ENCODE measurements at regions not wholly inside any gene's neighbourhood (a gene's known extent, or its start where the extent isn't known, plus 50 kb on each side); places are given as distances from the start of the nearest gene placed in this dataset.

DNA sequence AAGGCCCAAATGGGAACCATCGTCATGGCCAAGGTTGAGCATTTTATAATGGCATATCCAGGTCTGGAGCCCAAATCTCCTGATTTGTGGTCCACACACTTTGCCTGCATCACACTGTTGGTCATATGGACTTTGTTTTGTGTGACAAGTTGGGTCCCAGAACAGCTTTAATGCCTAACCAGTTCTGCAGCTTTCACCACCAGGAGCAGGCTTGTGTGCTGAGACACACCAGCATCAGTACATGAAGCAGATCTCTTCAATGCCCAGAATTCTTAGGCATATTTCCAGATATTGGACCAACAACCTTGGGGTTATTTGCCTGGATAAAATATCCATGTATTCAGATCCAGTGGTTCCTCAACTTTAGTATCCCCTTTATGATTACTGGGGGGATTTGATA lies 371.3 kb downstream of the FBXW7 start:
- H3K4me2 ChIP-seq = no peak overlapping the region

DNA sequence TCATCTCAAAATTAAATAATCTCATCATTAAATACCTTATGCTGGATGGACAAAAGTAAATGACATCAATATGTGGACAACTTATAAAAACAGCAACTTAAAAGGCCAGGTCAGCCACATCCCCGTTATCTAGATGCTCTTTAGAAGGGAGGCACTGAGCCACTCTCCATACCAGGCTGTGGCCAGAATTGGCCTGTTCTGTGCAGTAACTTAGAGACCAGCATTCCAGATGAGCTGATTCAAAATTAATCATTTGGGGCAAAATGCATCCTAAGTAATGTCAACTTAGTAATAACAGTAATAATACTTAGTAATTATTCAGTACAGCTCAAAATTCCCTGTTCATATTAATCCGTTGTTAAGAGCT lies 373.6 kb downstream of the FBXW7 start:
- DNase-seq (ENCODE audit: low spot score) = no peak
- Histone ChIP-seq H3K36me3 (no peaks in the 10 kb centered on the region), H2AFZ (replicated peaks) (no peak overlapping the region), H3K27ac (no peak overlapping the region), H3K4me1 (no peaks in the 10 kb centered on the region), H4K20me1 (ENCODE audit: low read depth) (no peaks in the 10 kb centered on the region), H3F3A (ENCODE audit: low read depth) (no peaks in the 10 kb centered on the region), H3K79me2 (ENCODE audit: low read depth) (no peaks in the 10 kb centered on the region), H3K9me3 (ENCODE audit: low read depth) (no peaks in the 10 kb centered on the region), H3K27me3 (no peaks in the 10 kb centered on the region), H3K4me2 (no peak overlapping the region), H3K4me3 (no peak overlapping the region), H3K9ac (no peak overlapping the region)
- no peak for TF ChIP-seq EZH2phosphoT487 (IDR thresholded peaks at IDR 0.05)
- TF ChIP-seq, protein P1, sequence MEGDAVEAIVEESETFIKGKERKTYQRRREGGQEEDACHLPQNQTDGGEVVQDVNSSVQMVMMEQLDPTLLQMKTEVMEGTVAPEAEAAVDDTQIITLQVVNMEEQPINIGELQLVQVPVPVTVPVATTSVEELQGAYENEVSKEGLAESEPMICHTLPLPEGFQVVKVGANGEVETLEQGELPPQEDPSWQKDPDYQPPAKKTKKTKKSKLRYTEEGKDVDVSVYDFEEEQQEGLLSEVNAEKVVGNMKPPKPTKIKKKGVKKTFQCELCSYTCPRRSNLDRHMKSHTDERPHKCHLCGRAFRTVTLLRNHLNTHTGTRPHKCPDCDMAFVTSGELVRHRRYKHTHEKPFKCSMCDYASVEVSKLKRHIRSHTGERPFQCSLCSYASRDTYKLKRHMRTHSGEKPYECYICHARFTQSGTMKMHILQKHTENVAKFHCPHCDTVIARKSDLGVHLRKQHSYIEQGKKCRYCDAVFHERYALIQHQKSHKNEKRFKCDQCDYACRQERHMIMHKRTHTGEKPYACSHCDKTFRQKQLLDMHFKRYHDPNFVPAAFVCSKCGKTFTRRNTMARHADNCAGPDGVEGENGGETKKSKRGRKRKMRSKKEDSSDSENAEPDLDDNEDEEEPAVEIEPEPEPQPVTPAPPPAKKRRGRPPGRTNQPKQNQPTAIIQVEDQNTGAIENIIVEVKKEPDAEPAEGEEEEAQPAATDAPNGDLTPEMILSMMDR (IDR thresholded peaks at IDR 0.05) = no peak
- no peak for TF ChIP-seq EZH2 (IDR thresholded peaks at IDR 0.05)
- Mint-ChIP-seq H3K27me3 (ENCODE audit: insufficient read depth, low read depth) (no peaks in the 10 kb centered on the region), H3K27ac (no peak overlapping the region), H3K4me3 (no peak overlapping the region), H3K36me3 (no peaks in the 10 kb centered on the region), H3K4me1 (no peaks in the 10 kb centered on the region), H3K9me3 (no peaks in the 10 kb centered on the region)

More for the DNA sequence above, 371.3 kb downstream of the FBXW7 start:
- Histone ChIP-seq H3F3A (ENCODE audit: low read depth) (no peaks in the 10 kb centered on the region), H3K9me3 (ENCODE audit: low read depth) (no peaks in the 10 kb centered on the region), H3K36me3 (no peaks in the 10 kb centered on the region), H3K9ac (no peak overlapping the region), H3K27ac (no peak overlapping the region), H3K4me1 (no peaks in the 10 kb centered on the region), H3K4me3 (no peak overlapping the region), H4K20me1 (ENCODE audit: low read depth) (no peaks in the 10 kb centered on the region), H3K79me2 (ENCODE audit: low read depth) (no peaks in the 10 kb centered on the region), H3K27me3 (no peaks in the 10 kb centered on the region), H2AFZ (replicated peaks) (no peak overlapping the region)
- no peaks in the 10 kb centered on the region for H3K9me3 Mint-ChIP-seq
- TF ChIP-seq EZH2 (IDR thresholded peaks at IDR 0.05) (no peak), EZH2phosphoT487 (IDR thresholded peaks at IDR 0.05) (no peak)
- TF ChIP-seq, protein P1 (IDR thresholded peaks at IDR 0.05) = no peak
- H3K27ac Mint-ChIP-seq = no peak overlapping the region
- DNase-seq (ENCODE audit: low spot score) = no peak
- H3K27me3 Mint-ChIP-seq (ENCODE audit: insufficient read depth, low read depth) = peaks cover 3% of the 10 kb centered on the region
- no peak overlapping the region for H3K4me3 Mint-ChIP-seq
- no peaks in the 10 kb centered on the region for H3K36me3 Mint-ChIP-seq
- H3K4me1 Mint-ChIP-seq = no peaks in the 10 kb centered on the region

DNA sequence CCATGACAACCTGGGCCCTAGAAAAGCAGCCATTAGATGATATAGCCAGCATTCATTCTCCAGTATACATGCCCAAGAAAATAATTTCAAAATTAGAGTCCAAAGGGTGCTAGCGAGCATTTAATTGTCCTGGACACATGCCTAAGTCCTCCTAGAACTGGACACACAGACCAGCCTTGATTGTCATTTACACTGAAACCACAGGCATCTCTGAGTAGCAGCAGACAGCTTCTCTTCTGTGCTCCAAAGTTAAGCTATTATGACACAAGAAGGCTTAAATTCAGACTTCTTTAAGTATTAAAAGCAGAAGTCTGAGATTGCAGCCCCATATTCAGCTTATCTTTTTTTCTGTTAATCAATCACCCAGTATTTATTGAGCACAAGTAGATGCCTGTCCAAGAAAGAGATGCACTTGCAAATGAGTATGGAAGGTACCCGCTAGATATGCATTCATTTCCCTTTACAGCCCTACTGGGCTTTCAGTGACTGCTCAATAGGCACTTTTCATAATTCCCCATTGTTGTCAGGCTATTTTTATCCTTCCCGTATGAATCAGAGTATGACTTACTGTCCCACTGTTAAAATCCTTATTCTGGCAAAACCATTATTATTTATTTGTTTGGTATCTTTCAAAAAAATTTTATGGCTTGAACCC lies 374.1 kb downstream of the FBXW7 start:
- Mint-ChIP-seq H3K36me3 (no peaks in the 10 kb centered on the region), H3K27me3 (ENCODE audit: insufficient read depth, low read depth) (no peaks in the 10 kb centered on the region), H3K27ac (no peak overlapping the region), H3K9me3 (no peaks in the 10 kb centered on the region), H3K4me3 (no peak overlapping the region), H3K4me1 (no peaks in the 10 kb centered on the region)
- no peaks in the 10 kb centered on the region for H3K4me1 ChIP-seq
- TF ChIP-seq EZH2 (IDR thresholded peaks at IDR 0.05) (no peak), EZH2phosphoT487 (IDR thresholded peaks at IDR 0.05) (no peak)
- TF ChIP-seq, protein P1 (IDR thresholded peaks at IDR 0.05) = no peak
- H3K36me3 ChIP-seq = no peaks in the 10 kb centered on the region
- no peak overlapping the region for H3K4me2 ChIP-seq
- no peak overlapping the region for H2AFZ ChIP-seq (replicated peaks)
- no peak overlapping the region for H3K27ac ChIP-seq
- DNase-seq (ENCODE audit: low spot score) = no peak
- H3F3A ChIP-seq (ENCODE audit: low read depth) = no peaks in the 10 kb centered on the region
- H3K4me3 ChIP-seq = no peak overlapping the region
- H3K79me2 ChIP-seq (ENCODE audit: low read depth) = no peaks in the 10 kb centered on the region
- H3K27me3 ChIP-seq = no peaks in the 10 kb centered on the region
- no peaks in the 10 kb centered on the region for H3K9me3 ChIP-seq (ENCODE audit: low read depth)
- no peaks in the 10 kb centered on the region for H4K20me1 ChIP-seq (ENCODE audit: low read depth)
- H3K9ac ChIP-seq = no peak overlapping the region
